IMR-90 (cell line): ENCODE measurements at regions not wholly inside any gene's neighbourhood (a gene's known extent, or its start where the extent isn't known, plus 50 kb on each side); places are given as distances from the start of the nearest gene placed in this dataset.

Source experiments
- CTCF ChIP-seq: conservative IDR thresholded peaks from 2 replicates; pipeline ENCODE4 v1.5.1; 2012; ENCODE audit warnings: mild to moderate bottlenecking, low read depth, low read length, improper control_type of control experiment
- POLR2A ChIP-seq: IDR thresholded peaks from 2 replicates; pipeline ENCODE4 v1.6.1; 2012; ENCODE audit warnings: mild to moderate bottlenecking, low read depth, low read length
- SMC3 ChIP-seq: fragments of 150-350 bp; IDR thresholded peaks from 2 replicates; pipeline ENCODE4 v1.6.1; 2016; ENCODE audit warnings: low read depth, mild to moderate bottlenecking, antibody characterized with exemption, low read length, moderate library complexity

- no peak for TF ChIP-seq POLR2A
- TF ChIP-seq SMC3: no peak
- no peak for TF ChIP-seq CTCF
Measured at GRCh38 chr16:8295513-8296237, 294.6 kb downstream of the TMEM114 start.
